ENCODE measurements at regions not wholly inside any gene's neighbourhood (a gene's known extent, or its start where the extent isn't known, plus 50 kb on each side); places are given as distances from the start of the nearest gene placed in this dataset.
"Not testable (repeated sequence)": the region's sequence is repeated elsewhere in the genome, so short reads cannot be mapped to it uniquely, and the experiment has no call there.

- Mint-ChIP-seq H3K4me1 (no peaks in the 10 kb centered on the region), H3K27me3 (ENCODE audit: low read depth) (no peaks in the 10 kb centered on the region), H3K36me3 (ENCODE audit: low read depth) (peaks cover 4% of the 10 kb centered on the region), H3K4me3 (no peak overlapping the region), H3K27ac (ENCODE audit: unreplicated experiment) (no peak overlapping the region), H3K9me3 (peaks cover 7% of the 10 kb centered on the region)
- no peak for DNase-seq (ENCODE audit: low read depth, low spot score)
- TF ChIP-seq CTCF (conservative IDR thresholded peaks at IDR 0.05), result no peak
Observed at GRCh38 chr7:10439027-10439426, 534.6 kb upstream of the PHF14 start.

DNA sequence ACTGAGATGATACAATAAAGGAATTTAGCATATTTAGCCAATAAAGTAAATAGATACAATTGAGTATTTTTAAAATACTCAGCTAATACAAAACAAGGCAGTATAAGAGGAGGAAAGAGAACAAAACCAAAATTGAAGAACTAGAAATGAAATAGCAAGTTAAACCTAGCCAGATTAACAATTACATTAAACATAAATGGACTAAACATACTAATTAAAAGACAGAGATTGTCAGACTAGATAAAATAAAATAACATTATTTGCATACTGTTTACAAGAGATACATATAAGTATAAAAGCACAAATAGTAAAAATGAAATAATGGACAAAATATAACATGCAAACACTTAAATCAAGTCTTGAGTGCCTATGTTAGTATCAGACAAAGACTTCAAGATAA is 517.7 kb upstream of the PHF14 start:
- Mint-ChIP-seq H3K36me3 (ENCODE audit: low read depth) (no peaks in the 10 kb centered on the region), H3K27me3 (ENCODE audit: low read depth) (no peaks in the 10 kb centered on the region), H3K9me3 (no peaks in the 10 kb centered on the region), H3K4me3 (no peak overlapping the region), H3K27ac (ENCODE audit: unreplicated experiment) (no peak overlapping the region), H3K4me1 (no peaks in the 10 kb centered on the region)
- no peak for DNase-seq (ENCODE audit: low read depth, low spot score)
- TF ChIP-seq CTCF (conservative IDR thresholded peaks at IDR 0.05), result no peak

DNA sequence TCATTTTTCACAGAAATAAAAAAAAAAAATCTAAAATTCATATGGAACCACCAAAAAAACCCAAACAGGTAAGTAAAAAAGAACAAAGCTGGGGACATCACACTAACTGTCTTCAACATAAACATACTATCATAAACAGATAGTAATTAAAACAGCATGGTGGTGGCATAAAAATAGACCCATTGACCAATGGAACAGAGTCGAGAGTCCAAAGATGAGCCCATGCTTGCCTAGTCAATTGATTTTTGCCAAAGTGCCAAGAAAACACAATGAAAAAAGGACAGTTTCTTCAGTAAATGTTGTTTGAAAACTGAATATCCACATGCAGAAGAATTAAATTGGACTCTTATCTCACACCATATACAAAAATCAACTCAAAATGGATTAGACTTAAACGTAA is 513.2 kb upstream of the PHF14 start:
- no peak for DNase-seq (ENCODE audit: low read depth, low spot score)
- H3K27ac Mint-ChIP-seq (ENCODE audit: unreplicated experiment), result no peak overlapping the region
- H3K36me3 Mint-ChIP-seq (ENCODE audit: low read depth), result no peaks in the 10 kb centered on the region
- no peak for TF ChIP-seq CTCF (conservative IDR thresholded peaks at IDR 0.05)
- H3K9me3 Mint-ChIP-seq, result no peaks in the 10 kb centered on the region
- no peaks in the 10 kb centered on the region for H3K4me1 Mint-ChIP-seq
- H3K4me3 Mint-ChIP-seq, result no peak overlapping the region
- H3K27me3 Mint-ChIP-seq (ENCODE audit: low read depth), result no peaks in the 10 kb centered on the region

GRCh38 chr7:10463701-10464100 is 510.0 kb upstream of the PHF14 start:
- no peaks in the 10 kb centered on the region for H3K9me3 Mint-ChIP-seq
- no peaks in the 10 kb centered on the region for H3K4me1 Mint-ChIP-seq
- H3K27me3 Mint-ChIP-seq (ENCODE audit: low read depth), result no peaks in the 10 kb centered on the region
- no peak for TF ChIP-seq CTCF (conservative IDR thresholded peaks at IDR 0.05)
- no peak overlapping the region for H3K4me3 Mint-ChIP-seq
- no peak for DNase-seq (ENCODE audit: low read depth, low spot score)
- no peak overlapping the region for H3K27ac Mint-ChIP-seq (ENCODE audit: unreplicated experiment)
- H3K36me3 Mint-ChIP-seq (ENCODE audit: low read depth), result no peaks in the 10 kb centered on the region

DNA sequence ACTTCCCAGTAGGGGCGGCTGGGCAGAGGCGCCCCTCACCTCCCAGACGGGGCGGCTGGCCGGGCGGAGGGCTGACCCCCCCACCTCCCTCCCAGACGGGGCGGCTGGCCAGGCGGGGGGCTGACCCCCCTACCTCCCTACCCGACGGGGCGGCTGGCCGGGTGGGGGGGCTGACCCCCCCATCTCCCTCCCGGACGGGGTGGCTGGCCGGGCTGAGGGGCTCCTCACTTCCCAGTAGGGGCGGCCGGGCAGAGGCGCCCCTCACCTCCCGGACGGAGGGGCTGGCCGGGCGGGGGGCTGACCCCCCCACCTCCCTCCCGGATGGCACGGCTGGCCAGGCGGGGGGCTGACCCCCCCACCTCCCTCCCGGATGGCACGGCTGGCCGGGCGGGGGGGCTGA is 508.1 kb upstream of the PHF14 start:
- H3K27me3 Mint-ChIP-seq (ENCODE audit: low read depth); H3K4me3 Mint-ChIP-seq; H3K27ac Mint-ChIP-seq (ENCODE audit: unreplicated experiment); H3K9me3 Mint-ChIP-seq; DNase-seq (ENCODE audit: low read depth, low spot score); H3K36me3 Mint-ChIP-seq (ENCODE audit: low read depth); H3K4me1 Mint-ChIP-seq: not testable (repeated sequence)

- H3K4me1 Mint-ChIP-seq, result no peaks in the 10 kb centered on the region
- no peak overlapping the region for H3K4me3 Mint-ChIP-seq
- H3K27ac Mint-ChIP-seq (ENCODE audit: unreplicated experiment), result no peak overlapping the region
- H3K36me3 Mint-ChIP-seq (ENCODE audit: low read depth), result no peaks in the 10 kb centered on the region
- no peak for TF ChIP-seq CTCF (conservative IDR thresholded peaks at IDR 0.05)
- H3K9me3 Mint-ChIP-seq, result no peaks in the 10 kb centered on the region
- H3K27me3 Mint-ChIP-seq (ENCODE audit: low read depth), result no peaks in the 10 kb centered on the region
- DNase-seq (ENCODE audit: low read depth, low spot score), result no peak
Observed at GRCh38 chr7:10468908-10469307, 504.8 kb upstream of the PHF14 start.

All from neural crest cell (in vitro differentiated cells).